SK-N-SH (cell line): ENCODE measurements at regions not wholly inside any gene's neighbourhood (a gene's known extent, or its start where the extent isn't known, plus 50 kb on each side); places are given as distances from the start of the nearest gene placed in this dataset.

Source experiments
- EZH2phosphoT487 ChIP-seq: fragments of 200-600 bp; sonication (generic); IDR thresholded peaks from 2 replicates; pipeline ENCODE4 v1.6.1; 2017; ENCODE audit warnings: low read depth, mixed run types, mild to moderate bottlenecking, antibody characterized with exemption, moderate library complexity, borderline replicate concordance
- GATA2 ChIP-seq: sonication (generic); formaldehyde crosslinking; IDR thresholded peaks from 2 replicates; pipeline ENCODE4 v1.5.0; 2020; ENCODE audit warnings: mild to moderate bottlenecking, missing genetic modification reagents
- MXI1 ChIP-seq: IDR thresholded peaks from 2 replicates; pipeline ENCODE4 v1.6.1; 2012; ENCODE audit warnings: mild to moderate bottlenecking, low read depth, low read length, improper control_type of control experiment
- NRF1 ChIP-seq: IDR thresholded peaks from 2 replicates; pipeline ENCODE4 v1.6.1; 2012; ENCODE audit warnings: low read depth, mild to moderate bottlenecking, low read length
- POLR2AphosphoS5 ChIP-seq: IDR thresholded peaks from 2 replicates; pipeline ENCODE4 v1.6.1; 2012; ENCODE audit warnings: low read depth, low read length
- SMC3 ChIP-seq: IDR thresholded peaks from 2 replicates; pipeline ENCODE4 v1.6.1; 2012; ENCODE audit warnings: low read depth, low read length, improper control_type of control experiment
- TCF12 ChIP-seq: IDR thresholded peaks from 2 replicates; pipeline ENCODE4 v1.4.0; 2012
- YY1 ChIP-seq: IDR thresholded peaks from 2 replicates; pipeline ENCODE4 v1.4.0; 2012; ENCODE audit warnings: low read depth, mild to moderate bottlenecking
- TF ChIP-seq, protein P1 (sequence below): fragments of 200-600 bp; sonication (generic); IDR thresholded peaks from 2 replicates; pipeline ENCODE4 v1.6.1; 2017; ENCODE audit warnings: antibody characterized with exemption, mild to moderate bottlenecking, moderate library complexity

DNA sequence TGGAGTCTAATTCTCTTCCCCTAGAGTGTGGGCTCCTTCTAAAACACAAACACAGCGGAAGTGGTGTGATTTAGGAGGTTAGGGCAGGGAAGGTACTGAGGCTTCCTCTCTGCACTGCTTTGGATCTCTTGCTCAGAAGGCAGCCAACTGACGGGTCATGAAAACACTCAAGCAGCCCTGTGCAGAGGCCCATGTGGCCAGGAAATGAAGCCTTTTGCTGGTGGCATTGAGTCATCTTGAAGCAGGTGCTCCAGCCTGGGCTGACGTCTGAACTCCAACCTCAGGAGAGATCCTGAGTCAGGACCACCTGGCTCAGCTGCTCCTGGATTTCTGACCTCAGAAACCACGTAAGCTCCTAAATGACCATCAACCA is 72.9 kb downstream of the MRM1 start:
- TF ChIP-seq MXI1 (no peak), SMC3 (no peak), POLR2AphosphoS5 (no peak), EZH2phosphoT487 (no peak), YY1 (no peak), GATA2 (CRISPR knock-in tag) (no peak), NRF1 (no peak), TCF12 (no peak)
- TF ChIP-seq, protein P1, sequence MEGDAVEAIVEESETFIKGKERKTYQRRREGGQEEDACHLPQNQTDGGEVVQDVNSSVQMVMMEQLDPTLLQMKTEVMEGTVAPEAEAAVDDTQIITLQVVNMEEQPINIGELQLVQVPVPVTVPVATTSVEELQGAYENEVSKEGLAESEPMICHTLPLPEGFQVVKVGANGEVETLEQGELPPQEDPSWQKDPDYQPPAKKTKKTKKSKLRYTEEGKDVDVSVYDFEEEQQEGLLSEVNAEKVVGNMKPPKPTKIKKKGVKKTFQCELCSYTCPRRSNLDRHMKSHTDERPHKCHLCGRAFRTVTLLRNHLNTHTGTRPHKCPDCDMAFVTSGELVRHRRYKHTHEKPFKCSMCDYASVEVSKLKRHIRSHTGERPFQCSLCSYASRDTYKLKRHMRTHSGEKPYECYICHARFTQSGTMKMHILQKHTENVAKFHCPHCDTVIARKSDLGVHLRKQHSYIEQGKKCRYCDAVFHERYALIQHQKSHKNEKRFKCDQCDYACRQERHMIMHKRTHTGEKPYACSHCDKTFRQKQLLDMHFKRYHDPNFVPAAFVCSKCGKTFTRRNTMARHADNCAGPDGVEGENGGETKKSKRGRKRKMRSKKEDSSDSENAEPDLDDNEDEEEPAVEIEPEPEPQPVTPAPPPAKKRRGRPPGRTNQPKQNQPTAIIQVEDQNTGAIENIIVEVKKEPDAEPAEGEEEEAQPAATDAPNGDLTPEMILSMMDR, result no peak
